ENCODE measurements at regions not wholly inside any gene's neighbourhood (a gene's known extent, or its start where the extent isn't known, plus 50 kb on each side); places are given as distances from the start of the nearest gene placed in this dataset.

GRCh38 chr12:92621833-92622232 is 81.0 kb upstream of the PLEKHG7 start (continued):
- TF ChIP-seq CTCF (conservative IDR thresholded peaks at IDR 0.05; ENCODE audit: low read depth in 2 of 2): no peak

- Histone ChIP-seq H3K4me2 (no peak overlapping the region), H2AFZ (no peak overlapping the region), H3K9me2 (ENCODE audit: insufficient read depth) (peaks cover 9% of the 10 kb centered on the region), H3F3A (replicated peaks; ENCODE audit: low read depth) (no peaks in the 10 kb centered on the region), H3K27ac (ENCODE audit: low read depth) (no peak overlapping the region), H4K20me1 (replicated peaks; ENCODE audit: insufficient read depth) (no peaks in the 10 kb centered on the region), H3K79me2 (replicated peaks; ENCODE audit: insufficient read depth) (no peaks in the 10 kb centered on the region), H3K4me1 (ENCODE audit: insufficient read depth) (no peaks in the 10 kb centered on the region), H3K27me3 (ENCODE audit: insufficient read depth) (no peaks in the 10 kb centered on the region), H3K4me3 (no peak overlapping the region), H3K36me3 (ENCODE audit: insufficient read depth) (no peaks in the 10 kb centered on the region)
- no peaks in the 10 kb centered on the region for H3K36me3 Mint-ChIP-seq (ENCODE audit: low read depth)
- no peaks in the 10 kb centered on the region for H3K4me1 Mint-ChIP-seq
- no peak overlapping the region for H3K4me3 Mint-ChIP-seq
- no peaks in the 10 kb centered on the region for H3K9me3 Mint-ChIP-seq
- no peak for TF ChIP-seq CTCF (conservative IDR thresholded peaks at IDR 0.05; ENCODE audit: low read depth in 2 of 2)
- no peak for TF ChIP-seq STAT1 (IDR thresholded peaks at IDR 0.05; ENCODE audit: unreplicated experiment)
- no peak for TF ChIP-seq EZH2phosphoT487 (IDR thresholded peaks at IDR 0.05; ENCODE audit: unreplicated experiment)
- no peak for ATAC-seq
- no peak overlapping the region for H3K27ac Mint-ChIP-seq
- H3K27me3 Mint-ChIP-seq (ENCODE audit: insufficient read depth, low read depth, poor library complexity): no peaks in the 10 kb centered on the region
- DNase-seq (ENCODE audit: low spot score): no peak
These were observed 81.5 kb upstream of the PLEKHG7 start for GRCh38 chr12:92621312-92621711.

- Mint-ChIP-seq H3K4me1 (peaks cover 3% of the 10 kb centered on the region; the same call in 2 of the 3 replicates), H3K9me3 (no peaks in the 10 kb centered on the region), H3K27ac (no peak overlapping the region), H3K36me3 (ENCODE audit: low read depth) (no peaks in the 10 kb centered on the region), H3K4me3 (no peak overlapping the region), H3K27me3 (ENCODE audit: insufficient read depth, low read depth, poor library complexity) (no peaks in the 10 kb centered on the region)
- H3F3A ChIP-seq (replicated peaks; ENCODE audit: low read depth): no peaks in the 10 kb centered on the region
- no peak overlapping the region for H2AFZ ChIP-seq
- no peaks in the 10 kb centered on the region for H3K79me2 ChIP-seq (replicated peaks; ENCODE audit: insufficient read depth)
- H3K4me3 ChIP-seq: no peak overlapping the region
- ATAC-seq (no peak), DNase-seq (ENCODE audit: low spot score) (no peak)
- no peaks in the 10 kb centered on the region for H3K36me3 ChIP-seq (ENCODE audit: insufficient read depth)
- H3K9me2 ChIP-seq (ENCODE audit: insufficient read depth): peaks cover 10% of the 10 kb centered on the region
- H3K27ac ChIP-seq (ENCODE audit: low read depth): no peak overlapping the region
- H3K4me2 ChIP-seq: no peak overlapping the region
- no peaks in the 10 kb centered on the region for H4K20me1 ChIP-seq (replicated peaks; ENCODE audit: insufficient read depth)
- TF ChIP-seq STAT1 (IDR thresholded peaks at IDR 0.05; ENCODE audit: unreplicated experiment): no peak
- H3K4me1 ChIP-seq (ENCODE audit: insufficient read depth): 0 out of 2 replicates have a peak, but pooled peaks cover 3% of the 10 kb centered on the region
- no peaks in the 10 kb centered on the region for H3K27me3 ChIP-seq (ENCODE audit: insufficient read depth)
These were observed 82.8 kb upstream of the PLEKHG7 start for GRCh38 chr12:92619730-92620684.

Data from GM23338 (cell line).